ENCODE measurements at regions not wholly inside any gene's neighbourhood (a gene's known extent, or its start where the extent isn't known, plus 50 kb on each side); places are given as distances from the start of the nearest gene placed in this dataset.
"Not testable (repeated sequence)": the region's sequence is repeated elsewhere in the genome, so short reads cannot be mapped to it uniquely, and the experiment has no call there.

DNA sequence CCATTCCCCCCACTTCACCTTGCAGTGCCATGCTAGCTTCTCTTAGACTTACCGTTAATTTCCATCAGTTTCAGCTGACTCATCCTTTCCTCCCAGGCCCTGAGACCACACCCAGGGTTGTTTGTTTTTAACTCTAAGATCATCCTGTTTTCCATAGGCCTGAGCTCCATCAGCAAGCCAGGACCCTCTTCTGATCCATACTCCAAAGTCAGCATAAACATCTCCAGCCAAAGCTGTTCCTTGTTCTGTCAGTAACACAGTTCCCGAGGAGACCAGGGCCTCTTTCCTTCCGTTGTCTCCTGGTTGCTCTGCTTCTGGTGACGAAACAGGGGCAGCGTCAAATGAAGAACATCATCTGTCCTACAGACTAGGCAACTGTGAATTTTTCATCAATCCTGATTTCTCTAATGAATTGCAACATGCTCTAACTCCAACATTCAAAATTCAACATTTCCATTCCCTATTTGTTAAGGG is 83.8 kb upstream of the HNF1B start:
- DNase-seq (ENCODE audit: low read depth in 2 of 2): no peak

DNA sequence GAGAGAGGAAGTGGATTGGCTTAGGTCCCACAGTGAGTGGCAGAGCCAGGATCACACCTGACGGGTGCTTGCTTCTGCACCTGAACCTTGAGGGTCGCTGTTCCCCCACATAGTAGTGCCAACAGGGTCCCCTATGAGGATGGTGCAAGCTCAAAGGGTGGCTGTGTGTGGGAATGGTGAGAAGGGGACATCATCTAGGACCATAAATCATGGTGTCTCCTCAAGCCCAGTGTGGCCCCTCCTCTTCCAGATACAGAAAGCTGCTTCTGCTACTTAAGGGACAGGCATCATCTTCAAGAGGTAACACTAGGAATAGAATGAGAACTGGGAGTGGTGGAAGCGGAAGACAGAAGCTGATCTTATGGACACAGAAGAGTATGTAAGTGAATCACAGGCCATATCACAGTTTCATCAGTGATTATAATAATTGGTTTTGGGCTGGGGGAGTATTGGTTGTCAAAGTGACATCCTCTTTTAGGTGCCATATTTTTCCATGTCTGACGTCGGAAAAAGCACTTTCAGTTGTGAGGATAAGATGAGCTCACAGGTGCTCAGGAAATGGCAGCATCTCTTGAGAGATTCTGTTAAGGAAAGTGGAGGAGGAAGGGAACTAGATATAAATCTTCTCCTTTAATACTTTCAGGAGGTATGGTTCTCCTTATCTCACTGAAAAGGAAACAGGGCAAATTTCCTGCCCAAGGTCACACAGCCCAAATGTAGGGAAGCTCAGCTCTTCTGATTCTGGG is 83.2 kb upstream of the HNF1B start:
- no peak for DNase-seq (ENCODE audit: low read depth in 2 of 2)

DNA sequence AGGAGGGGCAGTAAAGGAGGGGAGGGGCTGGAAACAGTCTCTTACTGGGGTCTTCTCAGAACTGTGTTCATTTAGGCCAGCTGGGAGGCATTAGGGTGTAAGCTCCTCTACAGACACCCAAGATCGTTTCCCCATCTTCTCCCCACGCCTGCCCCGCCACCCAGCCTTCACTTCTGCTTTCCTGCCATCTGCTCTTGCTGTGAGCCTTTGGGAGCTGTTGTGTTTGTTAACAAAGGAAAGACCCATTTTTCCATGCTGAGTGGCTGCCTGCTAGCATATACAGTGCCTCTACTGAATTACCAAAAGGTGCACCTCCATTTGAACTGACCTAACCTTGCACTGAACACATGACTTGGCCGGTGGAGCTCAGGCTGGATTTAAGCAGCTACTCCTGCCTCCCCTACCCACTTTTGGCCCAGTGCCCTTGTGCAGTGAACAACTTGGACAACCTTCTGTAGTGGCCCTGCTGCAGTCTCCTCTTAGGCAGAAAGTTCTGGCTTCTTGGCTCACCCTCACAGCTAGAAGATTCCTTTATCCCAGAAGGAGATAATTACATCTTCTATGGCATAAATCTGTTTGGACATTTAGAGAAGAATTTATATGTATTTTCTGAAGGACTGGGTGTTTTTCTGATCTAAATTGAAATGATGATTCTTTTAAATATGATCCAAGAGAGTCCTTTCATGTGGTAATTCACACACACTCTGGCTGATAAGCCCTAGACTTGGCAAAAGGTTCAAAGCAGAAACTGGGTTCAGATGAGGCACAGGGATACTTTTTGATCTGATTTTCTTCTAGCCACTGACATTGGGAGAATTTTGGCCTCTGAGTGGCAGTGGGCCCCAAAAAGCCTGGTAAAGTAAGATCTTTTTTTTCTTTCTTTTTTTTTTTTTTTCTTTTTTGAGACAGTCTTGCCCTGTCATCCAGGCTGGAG is 81.9 kb upstream of the HNF1B start:
- DNase-seq (ENCODE audit: low read depth in 2 of 2): no peak

DNA sequence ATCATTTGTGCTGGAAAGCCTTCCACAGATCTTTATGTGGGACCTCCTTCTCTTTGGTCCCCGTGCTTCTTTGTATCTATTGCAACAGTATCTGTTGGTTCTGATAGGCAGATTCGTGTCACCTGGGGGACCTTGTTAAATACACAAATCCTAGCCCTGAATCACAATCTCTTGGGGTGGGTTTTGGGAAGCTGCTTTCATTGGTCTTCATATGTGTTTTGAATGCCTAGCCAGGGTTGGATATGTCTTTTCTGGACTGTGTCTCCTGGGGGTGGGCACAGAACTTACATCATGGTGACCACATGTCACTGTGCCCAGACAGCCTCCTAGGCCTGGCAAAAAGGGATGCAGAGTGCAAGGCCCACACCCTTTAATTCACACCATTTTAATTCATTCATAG is 81.0 kb upstream of the HNF1B start:
- DNase-seq (ENCODE audit: low read depth in 2 of 2): no peak

DNA sequence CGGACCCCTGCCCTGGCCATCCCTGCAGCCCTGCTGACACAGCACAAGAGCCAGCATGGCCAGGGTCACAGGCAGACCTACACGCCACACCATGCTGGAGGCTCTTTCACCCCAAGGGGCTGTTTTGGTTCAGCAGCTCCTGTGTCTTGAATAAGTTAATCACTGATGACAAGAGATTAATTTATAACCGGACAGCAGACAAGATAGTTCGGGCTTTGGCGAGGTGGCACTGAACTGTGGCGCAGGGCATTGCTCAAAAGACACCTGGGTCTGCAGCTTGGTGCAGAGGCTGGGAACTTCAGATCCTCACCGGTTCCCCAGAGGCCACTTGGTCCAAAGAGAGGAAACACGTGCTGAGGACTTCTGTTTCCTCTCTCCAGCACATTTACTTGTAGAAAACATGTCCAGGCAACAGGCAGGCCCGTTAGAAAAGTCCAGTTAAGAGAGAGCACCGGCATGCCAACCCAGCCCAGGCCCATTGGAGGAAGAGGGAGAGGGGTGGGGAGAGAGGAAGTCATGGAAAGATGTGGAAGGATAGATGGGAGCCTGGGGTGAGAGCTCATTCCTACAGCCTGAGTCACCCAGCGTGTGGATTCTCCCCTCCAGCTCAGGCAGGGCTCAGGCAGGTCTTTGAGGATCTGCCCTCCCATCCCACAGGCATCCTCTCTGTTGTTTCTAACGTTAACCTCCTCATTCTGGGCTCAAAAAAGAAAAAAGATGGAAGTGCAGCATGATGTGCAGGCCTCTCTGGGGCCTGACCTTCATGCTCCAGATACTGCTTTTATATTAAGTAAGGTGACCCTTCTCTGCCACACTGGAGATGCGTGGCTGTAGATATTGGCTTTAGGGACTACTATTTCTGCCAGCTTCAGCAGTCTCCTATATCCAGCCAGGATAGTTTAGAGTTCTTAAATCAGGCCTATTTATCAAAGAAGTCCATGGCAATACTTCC is 80.0 kb upstream of the HNF1B start:
- DNase-seq (ENCODE audit: low read depth in 2 of 2): no peak

DNA sequence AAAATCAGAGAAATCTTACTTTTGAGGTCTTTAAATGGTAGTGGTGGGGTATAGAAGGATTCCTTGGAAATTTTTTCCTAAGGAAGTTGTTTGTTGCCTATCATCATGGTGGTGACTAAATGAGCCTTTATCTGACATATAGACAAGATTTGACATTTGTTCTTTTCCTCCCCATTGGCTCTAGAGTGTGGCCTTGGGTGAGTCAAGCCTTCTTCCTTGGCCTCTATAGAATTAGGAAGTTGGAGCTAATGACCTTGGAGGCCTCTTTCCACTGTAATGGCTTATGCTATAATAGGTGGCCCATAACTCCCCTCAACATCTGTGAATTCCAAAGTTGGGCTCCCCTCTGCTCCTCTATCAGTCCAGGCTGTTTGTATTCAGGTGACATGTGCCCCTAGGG is 79.1 kb upstream of the HNF1B start:
- DNase-seq (ENCODE audit: low read depth in 2 of 2): no peak

DNA sequence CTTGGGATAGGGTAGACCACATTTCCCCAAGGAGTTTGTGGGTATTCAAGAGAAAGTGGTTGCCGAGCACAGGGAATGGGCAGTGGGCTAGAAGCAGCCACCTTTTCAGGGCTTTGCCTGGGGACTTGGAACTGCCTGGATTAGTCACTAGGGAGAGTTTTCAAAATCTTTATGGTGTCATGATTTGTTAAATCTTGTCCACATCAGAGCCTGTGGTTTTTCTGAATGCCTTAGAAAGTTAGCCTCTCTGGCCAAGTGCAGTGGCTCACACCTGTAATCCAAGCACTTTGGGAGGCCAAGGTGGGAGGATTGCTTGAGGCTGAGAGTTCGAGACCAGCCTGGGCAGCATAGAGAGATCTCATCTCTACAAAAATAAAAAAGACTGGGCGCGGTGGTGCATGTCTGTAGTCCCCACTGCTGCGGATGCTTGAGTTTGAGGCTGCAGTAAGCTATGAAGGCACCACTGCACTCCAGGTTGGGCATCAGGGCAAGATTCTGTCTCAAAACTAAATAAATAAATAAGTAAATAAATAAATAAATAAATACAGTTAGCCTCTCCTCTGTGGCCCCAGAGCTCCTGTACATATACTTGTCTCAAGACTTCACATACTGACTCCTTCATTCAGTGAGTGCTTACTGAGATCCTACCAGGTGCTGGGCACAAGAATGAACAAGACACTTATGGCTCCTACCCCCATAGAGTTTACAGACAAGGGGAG is 76.3 kb upstream of the HNF1B start:
- no peak for DNase-seq (ENCODE audit: low read depth in 2 of 2)

DNA sequence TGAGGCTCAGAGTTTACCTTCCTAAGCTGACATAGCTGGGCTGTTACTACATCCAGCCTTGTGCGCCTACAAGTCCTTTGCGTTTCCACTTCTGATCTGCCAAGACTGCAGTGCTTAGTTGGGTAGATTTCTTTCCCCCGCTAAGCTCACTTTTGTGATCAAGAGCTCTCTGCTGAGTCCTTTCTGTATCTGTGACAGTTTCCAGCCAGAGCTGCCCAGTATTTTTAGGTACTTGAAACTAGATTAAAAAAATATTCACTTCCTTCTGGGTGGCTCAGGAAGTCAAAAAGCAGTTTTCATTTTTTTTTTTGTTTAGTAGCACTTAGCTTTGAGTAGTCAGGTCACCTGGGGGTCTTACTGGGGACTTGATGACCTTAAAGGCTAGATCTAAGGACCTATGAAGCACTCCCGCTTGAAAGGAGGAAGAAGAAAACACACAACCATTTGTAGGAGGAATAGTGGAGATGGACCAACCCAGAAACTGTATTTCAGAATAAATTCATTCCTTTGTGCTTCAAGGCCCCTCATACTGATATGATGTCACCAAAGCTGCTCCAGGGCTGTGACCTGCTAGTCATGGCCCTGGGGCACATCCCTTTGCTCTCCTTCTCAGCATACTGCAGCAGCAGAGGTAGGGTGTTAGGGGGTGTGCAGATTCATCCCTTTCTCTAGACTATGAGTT is 75.6 kb upstream of the HNF1B start:
- DNase-seq (ENCODE audit: low read depth in 2 of 2): no peak

DNA sequence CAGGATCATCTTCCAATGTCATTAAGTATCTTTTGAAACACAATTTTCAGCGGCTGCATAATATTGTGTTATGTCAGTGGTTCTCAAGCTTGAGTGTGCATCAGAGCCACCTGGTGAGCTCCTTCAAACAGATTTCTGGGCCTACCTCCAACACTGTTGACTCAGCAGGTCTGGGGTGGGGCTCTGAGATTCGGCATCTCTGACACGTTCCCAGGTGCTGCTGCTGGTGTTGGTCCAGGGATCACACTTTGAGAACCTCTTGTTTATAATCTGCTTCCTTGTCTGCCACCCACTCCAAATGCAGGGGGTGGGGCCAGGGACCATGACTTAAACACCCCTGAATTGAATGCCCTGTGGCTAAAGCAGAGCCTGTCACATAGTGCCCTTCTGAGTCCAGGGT is 73.8 kb upstream of the HNF1B start:
- DNase-seq (ENCODE audit: low read depth in 2 of 2): no peak

DNA sequence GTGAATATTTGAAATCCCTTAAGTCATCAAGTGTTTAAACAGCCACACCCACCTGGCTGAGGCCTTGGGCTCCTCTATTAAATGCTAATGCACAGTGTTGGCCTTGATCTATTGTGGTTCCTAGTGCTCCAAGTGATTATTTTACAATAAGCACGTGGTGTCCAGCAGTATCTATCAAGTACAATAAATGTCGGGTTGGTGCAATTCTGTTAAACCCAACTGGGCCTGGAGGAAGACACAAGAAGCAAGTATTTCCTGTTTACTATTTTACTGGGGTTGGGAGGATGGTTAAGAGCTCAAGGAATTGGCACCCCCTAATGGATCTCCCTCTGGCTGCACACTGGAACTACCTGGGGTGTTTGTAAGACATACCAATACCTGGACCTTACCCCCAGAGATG is 72.1 kb upstream of the HNF1B start:
- DNase-seq (ENCODE audit: low read depth in 2 of 2): no peak

DNA sequence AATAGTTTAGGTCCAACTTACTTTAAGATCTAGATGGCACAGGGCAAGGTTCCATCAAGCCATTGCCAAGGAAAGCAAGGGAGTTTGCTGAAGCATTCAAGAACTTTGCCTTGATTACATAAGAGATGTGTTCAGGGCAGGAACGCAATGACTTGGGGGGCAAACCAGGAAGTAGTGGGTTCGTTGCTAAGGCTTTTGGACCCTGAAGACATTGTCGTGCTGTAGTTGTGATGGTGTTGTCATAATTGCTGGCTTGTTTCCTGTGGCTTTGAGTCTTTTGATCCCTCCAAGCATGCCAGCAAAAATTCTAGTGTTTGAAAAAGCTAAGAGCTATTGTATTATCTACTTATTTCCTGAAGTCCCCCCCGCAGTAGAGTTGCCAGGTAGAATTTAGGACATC is 70.7 kb upstream of the HNF1B start:
- DNase-seq (ENCODE audit: low read depth in 2 of 2): no peak

DNA sequence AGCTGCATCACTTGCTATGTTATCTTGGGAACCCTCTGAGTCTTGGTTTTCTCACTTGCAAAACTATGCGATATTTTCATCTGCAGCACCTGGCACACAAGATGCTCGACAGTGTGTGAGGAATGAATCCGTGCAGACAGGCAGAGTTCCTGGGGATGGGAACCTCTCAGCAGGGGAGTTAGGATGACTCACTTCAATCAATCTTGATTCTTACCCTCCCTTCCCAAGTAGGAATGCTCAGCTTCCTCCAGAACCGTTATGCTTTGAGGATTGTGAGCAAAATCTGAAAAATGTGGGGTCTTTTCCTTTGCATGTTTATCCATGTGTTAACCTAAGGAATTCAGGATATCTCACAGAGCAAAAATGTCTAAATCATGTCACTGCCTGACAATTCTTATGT is 68.9 kb upstream of the HNF1B start:
- no peak for DNase-seq (ENCODE audit: low read depth in 2 of 2)

DNA sequence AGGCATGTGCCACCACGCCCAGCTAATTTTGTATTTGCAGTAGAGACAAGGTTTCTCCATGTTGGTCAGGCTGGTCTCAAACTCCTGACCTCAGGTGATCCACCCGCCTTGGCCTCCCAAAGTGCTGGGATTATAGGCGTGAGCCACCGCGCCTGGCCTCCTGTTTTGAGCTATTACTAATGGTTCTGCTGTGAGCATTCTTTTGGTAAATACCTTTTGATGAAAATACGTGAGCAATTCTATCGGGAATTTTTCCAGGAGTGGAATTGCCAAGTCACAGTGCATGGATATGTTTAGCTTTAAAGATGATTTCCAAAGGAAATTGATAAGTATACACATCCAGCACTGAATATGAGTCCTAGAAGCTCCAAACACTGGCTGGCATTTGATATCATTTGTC is 64.0 kb upstream of the HNF1B start:
- not testable (repeated sequence) for DNase-seq (ENCODE audit: low read depth in 2 of 2)

DNA sequence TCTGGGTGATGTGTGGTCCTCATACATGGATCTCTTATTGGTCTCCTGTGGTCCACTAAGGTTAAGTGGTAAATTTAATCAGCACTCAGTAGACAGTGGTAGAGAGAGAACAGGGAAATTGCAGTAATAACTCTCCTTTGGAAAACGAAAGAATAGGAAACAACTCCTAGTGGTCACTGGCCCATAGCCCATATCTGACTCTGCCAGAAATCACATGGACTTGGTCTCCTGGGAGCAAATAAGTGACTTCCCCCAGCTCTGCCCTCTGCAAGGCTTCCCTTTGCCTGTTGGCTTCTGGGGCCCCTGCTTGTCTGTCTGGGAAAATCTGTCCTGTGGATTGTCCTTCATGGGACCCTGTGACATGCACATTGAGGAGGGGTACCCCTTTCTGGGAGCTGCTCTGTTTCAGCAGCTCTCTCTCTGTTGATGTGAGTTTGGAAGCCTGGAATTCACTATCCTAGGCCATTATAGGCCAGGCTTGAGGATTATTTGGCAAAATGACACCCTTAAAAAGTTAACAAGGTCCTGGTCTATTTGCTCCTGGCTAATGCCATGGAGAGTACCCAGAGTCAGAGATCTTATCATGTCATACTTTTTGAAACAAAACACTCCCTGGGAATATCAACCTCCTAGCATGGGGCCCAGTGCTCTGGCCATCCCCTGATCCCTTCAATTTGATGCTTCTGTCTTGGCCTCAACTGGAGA is 58.0 kb upstream of the HNF1B start:
- DNase-seq (ENCODE audit: low read depth in 2 of 2): no peak

DNA sequence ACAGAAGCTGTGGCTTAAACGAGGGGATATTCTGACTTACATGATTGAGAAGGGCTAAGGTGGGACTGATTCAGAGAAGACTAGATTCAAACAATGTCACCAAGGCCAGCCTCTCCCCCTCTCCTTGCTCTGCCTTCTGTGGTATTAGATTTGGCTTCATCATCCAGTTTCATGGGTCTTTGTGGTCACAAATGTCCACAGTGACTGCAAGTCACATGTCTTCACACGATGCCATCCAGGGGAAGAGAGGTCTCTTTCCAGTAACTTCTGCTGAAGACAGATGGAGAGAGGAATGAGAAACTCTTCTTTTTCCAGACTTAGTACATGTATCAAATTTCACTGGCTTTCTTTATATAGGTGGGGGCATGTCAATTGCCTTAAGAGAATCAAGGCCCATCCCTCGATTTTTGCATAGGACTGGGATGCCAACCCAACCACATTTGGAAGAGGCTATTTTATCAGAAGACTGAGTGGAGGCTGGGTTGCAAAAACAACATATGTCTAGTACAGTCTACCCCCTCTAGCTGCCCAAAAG is 57.3 kb upstream of the HNF1B start:
- no peak for DNase-seq (ENCODE audit: low read depth in 2 of 2)

DNA sequence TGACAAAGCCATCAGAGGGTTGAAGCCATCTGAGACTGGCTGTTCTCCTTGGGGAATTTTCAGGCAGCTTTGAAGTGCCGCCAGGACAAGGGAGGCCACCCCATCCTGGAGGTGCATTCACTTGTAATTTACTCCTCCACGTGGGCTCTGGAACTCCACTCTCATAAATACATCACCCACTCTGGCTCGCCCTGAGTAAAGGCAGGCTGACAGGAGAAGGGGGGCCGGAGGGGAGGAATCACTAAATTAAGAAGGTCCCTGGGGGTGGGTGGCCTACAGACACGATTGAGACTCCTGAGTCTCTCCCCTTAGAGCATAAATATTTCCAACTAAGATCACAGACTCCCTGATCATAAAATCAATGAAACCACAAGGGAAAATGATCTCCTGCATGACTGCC is 56.3 kb upstream of the HNF1B start:
- DNase-seq (ENCODE audit: low read depth in 2 of 2): no peak

DNA sequence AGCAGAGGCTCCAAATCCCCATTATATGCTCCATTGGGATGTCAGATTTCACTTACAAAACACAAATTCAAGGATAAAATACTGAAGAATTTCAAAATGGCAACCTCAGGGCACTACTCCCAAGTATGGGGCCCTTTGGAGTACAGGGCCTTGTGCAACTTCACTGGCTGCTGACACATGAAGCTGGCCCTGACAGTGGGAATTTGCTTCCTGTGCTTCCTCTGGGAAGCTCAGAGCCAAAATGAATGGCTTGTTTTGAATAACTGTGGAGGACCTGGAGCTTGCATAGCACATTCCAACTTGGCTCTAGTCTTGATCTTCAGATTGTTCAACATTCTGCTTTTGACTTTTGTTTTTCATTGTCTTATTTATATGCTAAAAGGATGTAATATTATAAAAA is 52.3 kb upstream of the HNF1B start:
- no peak for DNase-seq (ENCODE audit: low read depth in 2 of 2)

DNA sequence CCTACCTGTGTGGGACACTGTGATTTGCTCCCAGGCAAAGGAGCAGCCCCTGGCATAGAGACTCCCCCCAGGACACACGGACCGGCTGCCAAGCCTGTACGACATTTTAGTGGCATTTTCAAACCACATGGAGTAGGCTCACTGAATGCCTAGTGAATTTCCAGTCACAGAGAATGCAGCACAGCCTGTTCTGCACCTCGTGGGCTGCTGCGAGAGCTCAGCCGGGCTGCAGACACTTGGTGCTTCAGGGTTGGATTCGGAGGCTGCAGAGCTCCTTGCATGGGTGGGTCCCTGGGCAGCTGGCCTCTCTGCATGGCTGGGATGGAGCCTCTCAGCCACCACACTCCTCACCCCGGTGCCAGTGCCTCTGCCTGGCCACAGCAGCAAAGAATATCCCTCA is 51.2 kb upstream of the HNF1B start:
- no peak for DNase-seq (ENCODE audit: low read depth in 2 of 2)

Data from stimulated activated CD4-positive, alpha-beta T cell treated with anti-CD3 and anti-CD28 coated beads, Interleukin-4, amount 100 ng/mL, for 48 hours (primary cell).